LNCAP (cell line): ENCODE measurements at regions not wholly inside any gene's neighbourhood (a gene's known extent, or its start where the extent isn't known, plus 50 kb on each side); places are given as distances from the start of the nearest gene placed in this dataset.

Experiments
- CTCF ChIP-seq: fragments of 450-650 bp; IDR thresholded peaks from 2 replicates; pipeline ENCODE4 v1.5.1; 2017; ENCODE audit warnings: mild to moderate bottlenecking

DNA sequence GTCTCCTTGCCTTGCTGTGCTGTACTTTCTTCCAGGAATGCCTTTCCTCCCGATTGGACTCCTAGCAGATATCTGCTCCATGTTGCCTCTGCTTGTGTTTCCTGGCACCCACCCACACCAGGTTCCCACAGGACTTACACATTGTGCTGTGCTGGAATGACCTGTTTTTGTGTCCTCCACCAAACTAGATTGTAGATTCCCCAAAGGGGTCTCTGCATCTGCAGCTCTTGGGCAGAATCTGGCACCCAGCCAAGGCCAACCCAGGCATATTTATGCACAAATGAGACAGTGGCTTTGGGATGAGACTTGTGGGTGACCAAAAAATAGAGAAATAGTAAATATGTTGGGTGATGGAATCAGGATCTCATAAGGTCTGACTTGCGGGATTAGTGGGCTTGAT lies 278.2 kb downstream of the RRAGC start:
- no peak for TF ChIP-seq CTCF

- no peak for TF ChIP-seq CTCF
Measured at GRCh38 chr1:38580594-38580993, 279.0 kb downstream of the RRAGC start.

DNA sequence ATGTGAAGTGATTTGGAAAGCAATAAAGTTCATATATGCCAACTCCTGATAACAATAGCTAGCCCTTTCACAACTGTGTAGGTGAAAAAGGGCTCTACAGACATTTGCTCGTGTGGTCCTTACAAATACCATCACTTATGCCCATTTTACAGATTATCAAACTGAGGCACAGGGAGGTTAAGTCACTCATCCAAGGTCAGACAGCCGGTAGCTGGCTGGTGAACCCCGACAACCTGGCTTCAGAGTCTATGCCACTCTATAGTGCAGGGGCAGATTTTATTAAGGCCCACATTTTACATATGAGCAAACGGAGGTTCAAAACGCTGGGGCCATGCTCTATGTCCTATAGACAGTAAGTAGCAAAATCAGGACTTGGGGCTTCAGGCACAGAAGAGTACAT lies 280.5 kb downstream of the RRAGC start:
- TF ChIP-seq CTCF, result no peak

DNA sequence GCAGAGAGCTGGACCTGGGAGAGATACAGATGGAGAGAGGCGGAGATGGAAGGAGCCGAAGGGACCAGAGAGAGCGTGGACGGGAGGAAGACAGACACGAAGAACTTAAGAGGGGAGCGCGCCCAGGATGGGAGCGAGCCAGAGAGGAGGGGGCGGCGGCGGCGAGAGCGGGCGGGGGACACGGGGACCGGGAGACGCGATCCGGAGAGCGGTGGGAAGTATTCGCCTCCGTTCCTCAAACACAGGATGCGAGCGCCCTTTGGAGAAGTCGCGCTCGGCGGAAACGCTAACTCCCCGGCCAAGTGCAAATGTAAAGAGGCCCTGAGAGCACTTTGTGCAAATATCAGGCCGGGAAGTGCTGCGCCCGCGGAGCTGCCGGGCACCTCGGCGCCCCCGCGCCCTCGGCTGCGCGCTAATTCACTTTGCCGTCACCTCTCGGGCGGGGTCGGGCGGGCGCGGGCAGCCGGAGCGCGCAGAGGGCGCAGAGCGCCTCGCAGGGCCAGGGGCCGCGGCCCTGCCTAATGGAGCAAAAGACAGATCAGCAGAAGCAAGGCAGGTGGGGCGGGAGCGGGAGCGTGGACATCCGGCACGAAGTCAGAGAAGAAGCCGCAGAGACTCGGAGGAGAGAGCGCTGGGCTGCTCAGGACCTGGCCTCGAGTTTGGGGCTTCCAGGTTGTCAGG lies 281.2 kb downstream of the RRAGC start:
- no peak for TF ChIP-seq CTCF

DNA sequence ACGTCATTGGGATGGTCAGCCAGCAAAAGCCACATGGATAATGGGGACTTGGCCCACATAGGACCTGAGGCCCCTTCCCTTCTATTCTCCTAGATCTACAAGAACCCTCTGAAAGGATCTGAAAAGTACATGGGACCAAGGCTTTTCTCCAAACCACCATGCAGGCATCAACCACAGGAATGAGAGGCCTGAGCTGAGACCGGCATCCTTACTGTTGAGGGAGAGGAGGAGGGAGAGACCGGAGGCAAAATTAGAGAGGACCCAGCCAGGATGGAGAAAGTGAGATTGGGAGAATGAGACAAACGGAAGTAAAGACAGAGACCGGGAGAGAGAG lies 281.7 kb downstream of the RRAGC start:
- no peak for TF ChIP-seq CTCF

DNA sequence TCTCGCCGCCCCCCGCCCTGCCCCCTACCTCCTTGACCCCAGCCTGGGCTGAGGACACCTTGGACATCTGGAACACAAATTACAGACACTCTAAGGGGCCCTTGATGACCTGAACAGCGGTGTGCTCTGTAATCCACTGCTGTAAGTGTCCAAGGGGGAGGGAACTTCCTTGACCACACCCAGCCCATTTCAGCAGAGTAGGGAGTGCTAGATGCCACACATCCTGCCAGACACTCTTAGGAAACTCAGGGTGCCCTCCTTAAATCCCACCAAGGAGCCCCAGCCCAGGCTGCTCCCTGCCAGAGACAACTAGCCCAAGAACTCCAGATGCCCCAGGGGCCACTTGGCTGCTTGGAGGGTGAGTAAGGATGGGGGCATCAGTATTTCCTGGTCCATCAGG lies 282.2 kb downstream of the RRAGC start:
- TF ChIP-seq CTCF, result no peak

DNA sequence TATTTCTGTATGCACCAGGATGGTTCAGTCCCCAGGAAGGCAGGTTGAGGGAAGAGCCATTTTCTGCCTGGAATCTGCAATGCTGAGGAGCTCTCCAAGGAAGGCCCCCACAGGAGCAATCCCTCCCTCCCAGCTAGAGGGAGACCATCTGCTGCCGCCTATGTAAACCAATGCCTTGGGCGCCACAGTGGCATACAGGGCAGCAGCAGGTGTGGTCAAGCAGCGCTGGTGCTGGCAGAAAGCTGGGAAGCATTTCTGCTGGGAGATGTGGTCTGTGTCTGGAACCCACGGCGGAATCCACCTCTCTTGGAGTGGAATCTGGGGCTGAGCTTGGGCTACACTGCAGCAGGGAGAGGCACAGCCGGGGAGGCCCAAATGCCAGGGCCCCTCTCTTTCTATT lies 283.3 kb downstream of the RRAGC start:
- no peak for TF ChIP-seq CTCF

- peak; percentile 47; the same call in 1 of the 2 replicates for TF ChIP-seq CTCF
Measured at GRCh38 chr1:38571726-38572125, 287.8 kb downstream of the RRAGC start.
